GM23338 (cell line): ENCODE measurements at regions not wholly inside any gene's neighbourhood (a gene's known extent, or its start where the extent isn't known, plus 50 kb on each side); places are given as distances from the start of the nearest gene placed in this dataset.

Experiments
- ATAC-seq: fragments of 200-7000 bp; cut with Tn5 transposase; 3 replicates; pipeline ENCODE4 v1.9.1; 2020
- DNase-seq: peaks from one replicate; pipeline ENCODE4 v3.0.0-alpha.2; 2015; ENCODE audit warnings: low spot score
- H2AFZ ChIP-seq: fragments of 200-600 bp; sonication (generic); 2 replicates; pipeline ENCODE4 v1.8.0; 2016; ENCODE audit warnings: antibody characterized with exemption, mild to moderate bottlenecking, moderate library complexity
- H3F3A ChIP-seq: fragments of 200-600 bp; sonication (generic); replicated peaks from 2 replicates; pipeline ENCODE4 v1.8.0; 2017; ENCODE audit warnings: antibody characterized with exemption, mixed run types, low read depth
- H3K27ac ChIP-seq: fragments of 200-600 bp; sonication (generic); 2 replicates; pipeline ENCODE4 v1.6.1; 2016; ENCODE audit warnings: low read depth
- H3K27me3 ChIP-seq: fragments of 200-600 bp; sonication (generic); 2 replicates; pipeline ENCODE4 v1.8.0; 2016; ENCODE audit warnings: mild to moderate bottlenecking, mixed run types, moderate library complexity; ENCODE audit not compliant: insufficient read depth
- H3K36me3 ChIP-seq: fragments of 200-600 bp; sonication (generic); 2 replicates; pipeline ENCODE4 v1.8.0; 2016; ENCODE audit warnings: mild to moderate bottlenecking; ENCODE audit not compliant: insufficient read depth
- H3K4me1 ChIP-seq: fragments of 200-600 bp; sonication (generic); 2 replicates; pipeline ENCODE4 v1.8.0; 2016; ENCODE audit warnings: mild to moderate bottlenecking, moderate library complexity; ENCODE audit not compliant: insufficient read depth
- H3K4me2 ChIP-seq: fragments of 200-600 bp; sonication (generic); 2 replicates; pipeline ENCODE4 v1.7.1; 2017; ENCODE audit warnings: mixed run types
- H3K4me3 ChIP-seq: fragments of 200-600 bp; sonication (generic); 2 replicates; pipeline ENCODE4 v1.6.1; 2016; ENCODE audit warnings: mixed run types
- H3K79me2 ChIP-seq: fragments of 200-600 bp; sonication (generic); replicated peaks from 2 replicates; pipeline ENCODE4 v1.8.0; 2017; ENCODE audit warnings: mild to moderate bottlenecking; ENCODE audit not compliant: insufficient read depth
- H3K9me2 ChIP-seq: fragments of 200-600 bp; sonication (generic); 2 replicates; pipeline ENCODE4 v1.8.0; 2017; ENCODE audit not compliant: insufficient read depth
- H4K20me1 ChIP-seq: fragments of 200-600 bp; sonication (generic); replicated peaks from 2 replicates; pipeline ENCODE4 v1.8.0; 2017; ENCODE audit warnings: mild to moderate bottlenecking; ENCODE audit not compliant: insufficient read depth
- H3K27ac Mint-ChIP-seq: 2 replicates; pipeline ENCODE4 v1.8.0; 2020; ENCODE audit warnings: inconsistent platforms, mild to moderate bottlenecking, moderate library complexity, mixed read lengths
- H3K27me3 Mint-ChIP-seq: 3 replicates; pipeline ENCODE4 v1.8.0; 2022; ENCODE audit warnings: low read depth, mild to moderate bottlenecking, moderate library complexity, mixed read lengths, inconsistent platforms; ENCODE audit not compliant: insufficient read depth, poor library complexity
- H3K36me3 Mint-ChIP-seq: 3 replicates; pipeline ENCODE4 v1.8.0; 2021; ENCODE audit warnings: low read depth, mild to moderate bottlenecking, inconsistent platforms, moderate library complexity, mixed read lengths
- H3K4me1 Mint-ChIP-seq: 3 replicates; pipeline ENCODE4 v1.8.0; 2020; ENCODE audit warnings: mild to moderate bottlenecking, inconsistent platforms, mixed read lengths
- H3K4me3 Mint-ChIP-seq: 3 replicates; pipeline ENCODE4 v1.8.0; 2021; ENCODE audit warnings: moderate library complexity, mild to moderate bottlenecking, inconsistent platforms, mixed read lengths
- H3K9me3 Mint-ChIP-seq: 3 replicates; pipeline ENCODE4 v1.8.0; 2020; ENCODE audit warnings: moderate library complexity, mild to moderate bottlenecking, inconsistent platforms, mixed read lengths
- CREB1 ChIP-seq: fragments of 250-450 bp; sonication (Bioruptor Pico); IDR thresholded peaks from 2 replicates; pipeline ENCODE4 v1.5.0; 2020; ENCODE audit warnings: low read depth, mild to moderate bottlenecking, moderate library complexity
- EZH2 ChIP-seq: fragments of 200-600 bp; sonication (generic); IDR thresholded peaks from one replicate; pipeline ENCODE4 v1.8.0; 2017; ENCODE audit warnings: antibody characterized with exemption, mild to moderate bottlenecking, low read depth; ENCODE audit not compliant: unreplicated experiment
- EZH2phosphoT487 ChIP-seq: fragments of 200-600 bp; sonication (generic); IDR thresholded peaks from one replicate; pipeline ENCODE4 v1.8.1; 2018; ENCODE audit warnings: antibody characterized with exemption; ENCODE audit not compliant: unreplicated experiment
- JUNB ChIP-seq: IDR thresholded peaks from one replicate; pipeline ENCODE4 v1.6.1; 2016; ENCODE audit warnings: antibody characterized with exemption; ENCODE audit not compliant: unreplicated experiment
- NANOG ChIP-seq: IDR thresholded peaks from 2 replicates; pipeline ENCODE4 v1.6.1; 2016; ENCODE audit warnings: antibody characterized with exemption, borderline replicate concordance
- POLR2AphosphoS5 ChIP-seq: IDR thresholded peaks from 2 replicates; pipeline ENCODE4 v1.6.1; 2016; ENCODE audit warnings: antibody characterized with exemption, low read depth
- STAT1 ChIP-seq: IDR thresholded peaks from one replicate; pipeline ENCODE4 v1.6.1; 2016; ENCODE audit warnings: antibody characterized with exemption; ENCODE audit not compliant: unreplicated experiment
- ZNF114 ChIP-seq: fragments of 250-450 bp; sonication (Bioruptor Pico); IDR thresholded peaks from 2 replicates; pipeline ENCODE4 v1.5.0; 2020; ENCODE audit warnings: mild to moderate bottlenecking, moderate library complexity
- ZNF331 ChIP-seq: fragments of 250-450 bp; sonication (Bioruptor Pico); IDR thresholded peaks from 2 replicates; pipeline ENCODE4 v1.5.0; 2020; ENCODE audit warnings: low read depth, mild to moderate bottlenecking, moderate library complexity
- TF ChIP-seq, protein P1 (sequence below): fragments of 250-450 bp; sonication (Bioruptor Pico); IDR thresholded peaks from 2 replicates; pipeline ENCODE4 v1.5.0; 2020; ENCODE audit warnings: mild to moderate bottlenecking, moderate library complexity
- TF ChIP-seq, protein P2 (sequence below), 2 experiments: fragments of 200-600 bp in 1 of 2; sonication (generic) in 1 of 2; conservative IDR thresholded peaks; 2 replicates each; pipeline versions ENCODE4 v1.5.1 to v1.6.1; 2016 to 2017; ENCODE audit warnings: antibody characterized with exemption in 2 of 2, low read depth in 2 of 2, mild to moderate bottlenecking in 2 of 2, moderate library complexity in 1 of 2
- TF ChIP-seq, protein P3 (sequence below): IDR thresholded peaks from one replicate; pipeline ENCODE4 v1.6.1; 2018; ENCODE audit warnings: antibody characterized with exemption; ENCODE audit not compliant: unreplicated experiment
- TF ChIP-seq, protein P4 (sequence below): IDR thresholded peaks from 2 replicates; pipeline ENCODE4 v1.6.1; 2016; ENCODE audit warnings: antibody characterized with exemption

DNA sequence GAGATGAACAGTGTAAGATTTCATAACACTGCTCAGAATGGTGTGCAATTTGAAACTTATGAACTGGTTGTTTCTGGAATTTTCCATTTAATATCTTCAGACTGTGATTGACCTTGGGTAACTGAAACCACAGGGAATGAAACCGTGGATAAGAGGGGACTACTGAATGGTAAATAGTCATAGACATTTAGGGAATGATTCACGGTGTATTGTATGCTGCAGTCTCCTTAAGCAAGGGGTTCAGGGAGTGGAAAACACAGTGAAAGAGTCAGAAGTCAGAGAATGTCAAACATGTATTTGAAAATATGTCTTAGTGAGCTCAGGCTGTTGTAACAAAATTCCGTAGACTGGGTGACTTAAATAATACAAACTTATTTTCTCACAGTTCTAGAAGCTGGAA, 398.2 kb upstream of the DIPK2B start:
- Histone ChIP-seq H3F3A (no peaks in the 10 kb centered on the region), H3K79me2 (no peaks in the 10 kb centered on the region), H4K20me1 (no peaks in the 10 kb centered on the region), H2AFZ (no peak overlapping the region), H3K4me1 (peaks cover 18% of the 10 kb centered on the region), H3K36me3 (no peaks in the 10 kb centered on the region), H3K4me2 (no peak overlapping the region), H3K4me3 (no peak overlapping the region), H3K27ac (no peak overlapping the region), H3K9me2 (no peaks in the 10 kb centered on the region), H3K27me3 (no peaks in the 10 kb centered on the region)
- H3K36me3 Mint-ChIP-seq: no peaks in the 10 kb centered on the region
- peaks cover 26% of the 10 kb centered on the region for H3K4me1 Mint-ChIP-seq
- H3K27ac Mint-ChIP-seq: no peak overlapping the region
- no peaks in the 10 kb centered on the region; the same call in 2 of the 3 replicates for H3K9me3 Mint-ChIP-seq
- no peak overlapping the region for H3K4me3 Mint-ChIP-seq
- peaks cover 2% of the 10 kb centered on the region for H3K27me3 Mint-ChIP-seq
- TF ChIP-seq, protein P1, sequence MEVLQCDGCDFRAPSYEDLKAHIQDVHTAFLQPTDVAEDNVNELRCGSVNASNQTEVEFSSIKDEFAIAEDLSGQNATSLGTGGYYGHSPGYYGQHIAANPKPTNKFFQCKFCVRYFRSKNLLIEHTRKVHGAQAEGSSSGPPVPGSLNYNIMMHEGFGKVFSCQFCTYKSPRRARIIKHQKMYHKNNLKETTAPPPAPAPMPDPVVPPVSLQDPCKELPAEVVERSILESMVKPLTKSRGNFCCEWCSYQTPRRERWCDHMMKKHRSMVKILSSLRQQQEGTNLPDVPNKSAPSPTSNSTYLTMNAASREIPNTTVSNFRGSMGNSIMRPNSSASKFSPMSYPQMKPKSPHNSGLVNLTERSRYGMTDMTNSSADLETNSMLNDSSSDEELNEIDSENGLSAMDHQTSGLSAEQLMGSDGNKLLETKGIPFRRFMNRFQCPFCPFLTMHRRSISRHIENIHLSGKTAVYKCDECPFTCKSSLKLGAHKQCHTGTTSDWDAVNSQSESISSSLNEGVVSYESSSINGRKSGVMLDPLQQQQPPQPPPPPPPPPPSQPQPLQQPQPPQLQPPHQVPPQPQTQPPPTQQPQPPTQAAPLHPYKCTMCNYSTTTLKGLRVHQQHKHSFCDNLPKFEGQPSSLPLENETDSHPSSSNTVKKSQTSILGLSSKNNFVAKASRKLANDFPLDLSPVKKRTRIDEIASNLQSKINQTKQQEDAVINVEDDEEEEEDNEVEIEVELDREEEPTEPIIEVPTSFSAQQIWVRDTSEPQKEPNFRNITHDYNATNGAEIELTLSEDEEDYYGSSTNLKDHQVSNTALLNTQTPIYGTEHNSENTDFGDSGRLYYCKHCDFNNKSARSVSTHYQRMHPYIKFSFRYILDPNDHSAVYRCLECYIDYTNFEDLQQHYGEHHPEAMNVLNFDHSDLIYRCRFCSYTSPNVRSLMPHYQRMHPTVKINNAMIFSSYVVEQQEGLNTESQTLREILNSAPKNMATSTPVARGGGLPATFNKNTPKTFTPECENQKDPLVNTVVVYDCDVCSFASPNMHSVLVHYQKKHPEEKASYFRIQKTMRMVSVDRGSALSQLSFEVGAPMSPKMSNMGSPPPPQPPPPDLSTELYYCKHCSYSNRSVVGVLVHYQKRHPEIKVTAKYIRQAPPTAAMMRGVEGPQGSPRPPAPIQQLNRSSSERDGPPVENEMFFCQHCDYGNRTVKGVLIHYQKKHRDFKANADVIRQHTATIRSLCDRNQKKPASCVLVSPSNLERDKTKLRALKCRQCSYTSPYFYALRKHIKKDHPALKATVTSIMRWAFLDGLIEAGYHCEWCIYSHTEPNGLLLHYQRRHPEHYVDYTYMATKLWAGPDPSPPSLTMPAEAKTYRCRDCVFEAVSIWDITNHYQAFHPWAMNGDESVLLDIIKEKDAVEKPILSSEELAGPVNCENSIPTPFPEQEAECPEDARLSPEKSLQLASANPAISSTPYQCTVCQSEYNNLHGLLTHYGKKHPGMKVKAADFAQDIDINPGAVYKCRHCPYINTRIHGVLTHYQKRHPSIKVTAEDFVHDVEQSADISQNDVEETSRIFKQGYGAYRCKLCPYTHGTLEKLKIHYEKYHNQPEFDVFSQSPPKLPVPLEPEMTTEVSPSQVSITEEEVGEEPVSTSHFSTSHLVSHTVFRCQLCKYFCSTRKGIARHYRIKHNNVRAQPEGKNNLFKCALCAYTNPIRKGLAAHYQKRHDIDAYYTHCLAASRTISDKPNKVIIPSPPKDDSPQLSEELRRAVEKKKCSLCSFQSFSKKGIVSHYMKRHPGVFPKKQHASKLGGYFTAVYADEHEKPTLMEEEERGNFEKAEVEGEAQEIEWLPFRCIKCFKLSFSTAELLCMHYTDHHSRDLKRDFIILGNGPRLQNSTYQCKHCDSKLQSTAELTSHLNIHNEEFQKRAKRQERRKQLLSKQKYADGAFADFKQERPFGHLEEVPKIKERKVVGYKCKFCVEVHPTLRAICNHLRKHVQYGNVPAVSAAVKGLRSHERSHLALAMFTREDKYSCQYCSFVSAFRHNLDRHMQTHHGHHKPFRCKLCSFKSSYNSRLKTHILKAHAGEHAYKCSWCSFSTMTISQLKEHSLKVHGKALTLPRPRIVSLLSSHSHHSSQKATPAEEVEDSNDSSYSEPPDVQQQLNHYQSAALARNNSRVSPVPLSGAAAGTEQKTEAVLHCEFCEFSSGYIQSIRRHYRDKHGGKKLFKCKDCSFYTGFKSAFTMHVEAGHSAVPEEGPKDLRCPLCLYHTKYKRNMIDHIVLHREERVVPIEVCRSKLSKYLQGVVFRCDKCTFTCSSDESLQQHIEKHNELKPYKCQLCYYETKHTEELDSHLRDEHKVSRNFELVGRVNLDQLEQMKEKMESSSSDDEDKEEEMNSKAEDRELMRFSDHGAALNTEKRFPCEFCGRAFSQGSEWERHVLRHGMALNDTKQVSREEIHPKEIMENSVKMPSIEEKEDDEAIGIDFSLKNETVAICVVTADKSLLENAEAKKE (CRISPR knock-in tag): no peak
- TF ChIP-seq STAT1: no peak
- TF ChIP-seq, protein P2, sequence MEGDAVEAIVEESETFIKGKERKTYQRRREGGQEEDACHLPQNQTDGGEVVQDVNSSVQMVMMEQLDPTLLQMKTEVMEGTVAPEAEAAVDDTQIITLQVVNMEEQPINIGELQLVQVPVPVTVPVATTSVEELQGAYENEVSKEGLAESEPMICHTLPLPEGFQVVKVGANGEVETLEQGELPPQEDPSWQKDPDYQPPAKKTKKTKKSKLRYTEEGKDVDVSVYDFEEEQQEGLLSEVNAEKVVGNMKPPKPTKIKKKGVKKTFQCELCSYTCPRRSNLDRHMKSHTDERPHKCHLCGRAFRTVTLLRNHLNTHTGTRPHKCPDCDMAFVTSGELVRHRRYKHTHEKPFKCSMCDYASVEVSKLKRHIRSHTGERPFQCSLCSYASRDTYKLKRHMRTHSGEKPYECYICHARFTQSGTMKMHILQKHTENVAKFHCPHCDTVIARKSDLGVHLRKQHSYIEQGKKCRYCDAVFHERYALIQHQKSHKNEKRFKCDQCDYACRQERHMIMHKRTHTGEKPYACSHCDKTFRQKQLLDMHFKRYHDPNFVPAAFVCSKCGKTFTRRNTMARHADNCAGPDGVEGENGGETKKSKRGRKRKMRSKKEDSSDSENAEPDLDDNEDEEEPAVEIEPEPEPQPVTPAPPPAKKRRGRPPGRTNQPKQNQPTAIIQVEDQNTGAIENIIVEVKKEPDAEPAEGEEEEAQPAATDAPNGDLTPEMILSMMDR (conservative IDR thresholded peaks at IDR 0.05; ENCODE audit: low read depth in 2 of 2): no peak
- no peak for TF ChIP-seq JUNB
- TF ChIP-seq, protein P3, sequence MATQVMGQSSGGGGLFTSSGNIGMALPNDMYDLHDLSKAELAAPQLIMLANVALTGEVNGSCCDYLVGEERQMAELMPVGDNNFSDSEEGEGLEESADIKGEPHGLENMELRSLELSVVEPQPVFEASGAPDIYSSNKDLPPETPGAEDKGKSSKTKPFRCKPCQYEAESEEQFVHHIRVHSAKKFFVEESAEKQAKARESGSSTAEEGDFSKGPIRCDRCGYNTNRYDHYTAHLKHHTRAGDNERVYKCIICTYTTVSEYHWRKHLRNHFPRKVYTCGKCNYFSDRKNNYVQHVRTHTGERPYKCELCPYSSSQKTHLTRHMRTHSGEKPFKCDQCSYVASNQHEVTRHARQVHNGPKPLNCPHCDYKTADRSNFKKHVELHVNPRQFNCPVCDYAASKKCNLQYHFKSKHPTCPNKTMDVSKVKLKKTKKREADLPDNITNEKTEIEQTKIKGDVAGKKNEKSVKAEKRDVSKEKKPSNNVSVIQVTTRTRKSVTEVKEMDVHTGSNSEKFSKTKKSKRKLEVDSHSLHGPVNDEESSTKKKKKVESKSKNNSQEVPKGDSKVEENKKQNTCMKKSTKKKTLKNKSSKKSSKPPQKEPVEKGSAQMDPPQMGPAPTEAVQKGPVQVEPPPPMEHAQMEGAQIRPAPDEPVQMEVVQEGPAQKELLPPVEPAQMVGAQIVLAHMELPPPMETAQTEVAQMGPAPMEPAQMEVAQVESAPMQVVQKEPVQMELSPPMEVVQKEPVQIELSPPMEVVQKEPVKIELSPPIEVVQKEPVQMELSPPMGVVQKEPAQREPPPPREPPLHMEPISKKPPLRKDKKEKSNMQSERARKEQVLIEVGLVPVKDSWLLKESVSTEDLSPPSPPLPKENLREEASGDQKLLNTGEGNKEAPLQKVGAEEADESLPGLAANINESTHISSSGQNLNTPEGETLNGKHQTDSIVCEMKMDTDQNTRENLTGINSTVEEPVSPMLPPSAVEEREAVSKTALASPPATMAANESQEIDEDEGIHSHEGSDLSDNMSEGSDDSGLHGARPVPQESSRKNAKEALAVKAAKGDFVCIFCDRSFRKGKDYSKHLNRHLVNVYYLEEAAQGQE: no peak
- TF ChIP-seq CREB1 (CRISPR knock-in tag): no peak
- no peak for TF ChIP-seq EZH2phosphoT487
- TF ChIP-seq, protein P4, sequence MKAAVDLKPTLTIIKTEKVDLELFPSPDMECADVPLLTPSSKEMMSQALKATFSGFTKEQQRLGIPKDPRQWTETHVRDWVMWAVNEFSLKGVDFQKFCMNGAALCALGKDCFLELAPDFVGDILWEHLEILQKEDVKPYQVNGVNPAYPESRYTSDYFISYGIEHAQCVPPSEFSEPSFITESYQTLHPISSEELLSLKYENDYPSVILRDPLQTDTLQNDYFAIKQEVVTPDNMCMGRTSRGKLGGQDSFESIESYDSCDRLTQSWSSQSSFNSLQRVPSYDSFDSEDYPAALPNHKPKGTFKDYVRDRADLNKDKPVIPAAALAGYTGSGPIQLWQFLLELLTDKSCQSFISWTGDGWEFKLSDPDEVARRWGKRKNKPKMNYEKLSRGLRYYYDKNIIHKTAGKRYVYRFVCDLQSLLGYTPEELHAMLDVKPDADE: no peak
- TF ChIP-seq NANOG: no peak
- TF ChIP-seq POLR2AphosphoS5: no peak
- no peak for TF ChIP-seq ZNF114 (CRISPR knock-in tag)
- no peak for TF ChIP-seq ZNF331 (CRISPR knock-in tag)
- no peak for TF ChIP-seq EZH2
- ATAC-seq (no peak), DNase-seq (no peak)
